GM23338 (cell line): ENCODE measurements at regions not wholly inside any gene's neighbourhood (a gene's known extent, or its start where the extent isn't known, plus 50 kb on each side); places are given as distances from the start of the nearest gene placed in this dataset.

Experiments used
- CREB1 ChIP-seq: fragments of 250-450 bp; sonication (Bioruptor Pico); IDR thresholded peaks from 2 replicates; pipeline ENCODE4 v1.5.0; 2020; ENCODE audit warnings: low read depth, mild to moderate bottlenecking, moderate library complexity
- EZH2 ChIP-seq: fragments of 200-600 bp; sonication (generic); IDR thresholded peaks from one replicate; pipeline ENCODE4 v1.8.0; 2017; ENCODE audit warnings: antibody characterized with exemption, mild to moderate bottlenecking, low read depth; ENCODE audit not compliant: unreplicated experiment
- EZH2phosphoT487 ChIP-seq: fragments of 200-600 bp; sonication (generic); IDR thresholded peaks from one replicate; pipeline ENCODE4 v1.8.1; 2018; ENCODE audit warnings: antibody characterized with exemption; ENCODE audit not compliant: unreplicated experiment
- JUNB ChIP-seq: IDR thresholded peaks from one replicate; pipeline ENCODE4 v1.6.1; 2016; ENCODE audit warnings: antibody characterized with exemption; ENCODE audit not compliant: unreplicated experiment
- NANOG ChIP-seq: IDR thresholded peaks from 2 replicates; pipeline ENCODE4 v1.6.1; 2016; ENCODE audit warnings: antibody characterized with exemption, borderline replicate concordance
- POLR2AphosphoS5 ChIP-seq: IDR thresholded peaks from 2 replicates; pipeline ENCODE4 v1.6.1; 2016; ENCODE audit warnings: antibody characterized with exemption, low read depth
- STAT1 ChIP-seq: IDR thresholded peaks from one replicate; pipeline ENCODE4 v1.6.1; 2016; ENCODE audit warnings: antibody characterized with exemption; ENCODE audit not compliant: unreplicated experiment
- ZNF114 ChIP-seq: fragments of 250-450 bp; sonication (Bioruptor Pico); IDR thresholded peaks from 2 replicates; pipeline ENCODE4 v1.5.0; 2020; ENCODE audit warnings: mild to moderate bottlenecking, moderate library complexity
- ZNF331 ChIP-seq: fragments of 250-450 bp; sonication (Bioruptor Pico); IDR thresholded peaks from 2 replicates; pipeline ENCODE4 v1.5.0; 2020; ENCODE audit warnings: low read depth, mild to moderate bottlenecking, moderate library complexity
- TF ChIP-seq, protein P1 (sequence below), 2 experiments: fragments of 200-600 bp in 1 of 2; sonication (generic) in 1 of 2; conservative IDR thresholded peaks; 2 replicates each; pipeline versions ENCODE4 v1.5.1 to v1.6.1; 2016 to 2017; ENCODE audit warnings: antibody characterized with exemption in 2 of 2, low read depth in 2 of 2, mild to moderate bottlenecking in 2 of 2, moderate library complexity in 1 of 2
- TF ChIP-seq, protein P2 (sequence below): IDR thresholded peaks from 2 replicates; pipeline ENCODE4 v1.6.1; 2016; ENCODE audit warnings: antibody characterized with exemption
- TF ChIP-seq, protein P3 (sequence below): IDR thresholded peaks from one replicate; pipeline ENCODE4 v1.6.1; 2018; ENCODE audit warnings: antibody characterized with exemption; ENCODE audit not compliant: unreplicated experiment

DNA sequence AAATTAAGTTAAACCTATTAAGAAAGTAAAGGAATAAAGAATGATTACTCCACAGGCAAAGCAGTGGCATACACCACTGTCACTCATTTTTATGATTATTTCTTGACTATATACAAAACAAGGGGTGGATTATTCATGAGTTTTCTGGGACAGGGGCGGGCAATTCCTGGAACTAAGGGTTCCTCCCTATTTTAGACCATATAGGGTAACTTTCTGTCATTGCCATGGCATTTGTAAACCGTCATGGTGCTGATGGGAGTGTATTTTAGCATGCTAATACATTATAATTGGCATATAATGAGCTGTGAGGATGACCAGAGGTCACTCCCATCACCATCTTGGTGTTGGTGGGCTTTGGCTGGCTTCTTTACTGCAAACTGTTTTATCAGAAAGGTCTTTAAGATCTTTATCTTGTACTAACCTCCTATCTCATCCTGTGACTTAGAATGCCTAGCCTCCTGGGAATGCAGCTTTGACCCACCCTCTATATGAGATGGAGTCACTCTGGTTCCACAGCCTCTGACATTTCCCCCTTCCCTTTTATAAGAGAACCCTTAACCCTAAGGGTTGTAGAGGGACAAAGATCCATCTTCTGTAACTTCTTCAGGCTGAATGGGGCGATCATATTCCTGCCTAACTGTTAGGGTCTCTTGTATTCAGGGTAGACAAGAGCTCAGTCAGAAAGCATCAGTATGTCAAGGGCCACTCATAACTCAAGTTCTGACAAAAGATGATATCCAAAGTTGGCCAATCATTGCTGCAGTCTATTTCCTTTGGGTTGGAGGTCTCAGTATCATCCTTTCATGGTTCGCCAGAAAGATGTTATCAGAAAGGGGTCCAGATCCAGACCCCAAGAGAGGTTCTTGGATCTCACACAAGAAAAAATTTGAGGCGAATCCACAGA lies 79.5 kb upstream of the LIPC start:
- TF ChIP-seq EZH2 = no peak
- no peak for TF ChIP-seq POLR2AphosphoS5
- TF ChIP-seq, protein P1, sequence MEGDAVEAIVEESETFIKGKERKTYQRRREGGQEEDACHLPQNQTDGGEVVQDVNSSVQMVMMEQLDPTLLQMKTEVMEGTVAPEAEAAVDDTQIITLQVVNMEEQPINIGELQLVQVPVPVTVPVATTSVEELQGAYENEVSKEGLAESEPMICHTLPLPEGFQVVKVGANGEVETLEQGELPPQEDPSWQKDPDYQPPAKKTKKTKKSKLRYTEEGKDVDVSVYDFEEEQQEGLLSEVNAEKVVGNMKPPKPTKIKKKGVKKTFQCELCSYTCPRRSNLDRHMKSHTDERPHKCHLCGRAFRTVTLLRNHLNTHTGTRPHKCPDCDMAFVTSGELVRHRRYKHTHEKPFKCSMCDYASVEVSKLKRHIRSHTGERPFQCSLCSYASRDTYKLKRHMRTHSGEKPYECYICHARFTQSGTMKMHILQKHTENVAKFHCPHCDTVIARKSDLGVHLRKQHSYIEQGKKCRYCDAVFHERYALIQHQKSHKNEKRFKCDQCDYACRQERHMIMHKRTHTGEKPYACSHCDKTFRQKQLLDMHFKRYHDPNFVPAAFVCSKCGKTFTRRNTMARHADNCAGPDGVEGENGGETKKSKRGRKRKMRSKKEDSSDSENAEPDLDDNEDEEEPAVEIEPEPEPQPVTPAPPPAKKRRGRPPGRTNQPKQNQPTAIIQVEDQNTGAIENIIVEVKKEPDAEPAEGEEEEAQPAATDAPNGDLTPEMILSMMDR (conservative IDR thresholded peaks at IDR 0.05; ENCODE audit: low read depth in 2 of 2) = no peak
- TF ChIP-seq EZH2phosphoT487 = no peak
- no peak for TF ChIP-seq NANOG
- TF ChIP-seq, protein P2, sequence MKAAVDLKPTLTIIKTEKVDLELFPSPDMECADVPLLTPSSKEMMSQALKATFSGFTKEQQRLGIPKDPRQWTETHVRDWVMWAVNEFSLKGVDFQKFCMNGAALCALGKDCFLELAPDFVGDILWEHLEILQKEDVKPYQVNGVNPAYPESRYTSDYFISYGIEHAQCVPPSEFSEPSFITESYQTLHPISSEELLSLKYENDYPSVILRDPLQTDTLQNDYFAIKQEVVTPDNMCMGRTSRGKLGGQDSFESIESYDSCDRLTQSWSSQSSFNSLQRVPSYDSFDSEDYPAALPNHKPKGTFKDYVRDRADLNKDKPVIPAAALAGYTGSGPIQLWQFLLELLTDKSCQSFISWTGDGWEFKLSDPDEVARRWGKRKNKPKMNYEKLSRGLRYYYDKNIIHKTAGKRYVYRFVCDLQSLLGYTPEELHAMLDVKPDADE = no peak
- TF ChIP-seq, protein P3, sequence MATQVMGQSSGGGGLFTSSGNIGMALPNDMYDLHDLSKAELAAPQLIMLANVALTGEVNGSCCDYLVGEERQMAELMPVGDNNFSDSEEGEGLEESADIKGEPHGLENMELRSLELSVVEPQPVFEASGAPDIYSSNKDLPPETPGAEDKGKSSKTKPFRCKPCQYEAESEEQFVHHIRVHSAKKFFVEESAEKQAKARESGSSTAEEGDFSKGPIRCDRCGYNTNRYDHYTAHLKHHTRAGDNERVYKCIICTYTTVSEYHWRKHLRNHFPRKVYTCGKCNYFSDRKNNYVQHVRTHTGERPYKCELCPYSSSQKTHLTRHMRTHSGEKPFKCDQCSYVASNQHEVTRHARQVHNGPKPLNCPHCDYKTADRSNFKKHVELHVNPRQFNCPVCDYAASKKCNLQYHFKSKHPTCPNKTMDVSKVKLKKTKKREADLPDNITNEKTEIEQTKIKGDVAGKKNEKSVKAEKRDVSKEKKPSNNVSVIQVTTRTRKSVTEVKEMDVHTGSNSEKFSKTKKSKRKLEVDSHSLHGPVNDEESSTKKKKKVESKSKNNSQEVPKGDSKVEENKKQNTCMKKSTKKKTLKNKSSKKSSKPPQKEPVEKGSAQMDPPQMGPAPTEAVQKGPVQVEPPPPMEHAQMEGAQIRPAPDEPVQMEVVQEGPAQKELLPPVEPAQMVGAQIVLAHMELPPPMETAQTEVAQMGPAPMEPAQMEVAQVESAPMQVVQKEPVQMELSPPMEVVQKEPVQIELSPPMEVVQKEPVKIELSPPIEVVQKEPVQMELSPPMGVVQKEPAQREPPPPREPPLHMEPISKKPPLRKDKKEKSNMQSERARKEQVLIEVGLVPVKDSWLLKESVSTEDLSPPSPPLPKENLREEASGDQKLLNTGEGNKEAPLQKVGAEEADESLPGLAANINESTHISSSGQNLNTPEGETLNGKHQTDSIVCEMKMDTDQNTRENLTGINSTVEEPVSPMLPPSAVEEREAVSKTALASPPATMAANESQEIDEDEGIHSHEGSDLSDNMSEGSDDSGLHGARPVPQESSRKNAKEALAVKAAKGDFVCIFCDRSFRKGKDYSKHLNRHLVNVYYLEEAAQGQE = no peak
- TF ChIP-seq CREB1 (CRISPR knock-in tag) = no peak
- no peak for TF ChIP-seq ZNF331
- TF ChIP-seq ZNF114 (CRISPR knock-in tag) = no peak
- TF ChIP-seq JUNB = no peak
- no peak for TF ChIP-seq STAT1
